Immature natural killer cell (primary cell): ENCODE measurements at regions not wholly inside any gene's neighbourhood (a gene's known extent, or its start where the extent isn't known, plus 50 kb on each side); places are given as distances from the start of the nearest gene placed in this dataset.

ENCODE experiments used
- DNase-seq, 3 donors: peaks; one replicate each; pipeline ENCODE4 v3.0.0; 2022; ENCODE audit warnings: mixed read lengths in 1 of 3
- H3K27ac Mint-ChIP-seq, 6 donors: one replicate each; pipeline ENCODE4 v1.8.0; 2020; ENCODE audit warnings: mixed read lengths in 6 of 6, mild to moderate bottlenecking in 5 of 6, inconsistent platforms in 4 of 6, moderate library complexity in 3 of 6
- H3K27me3 Mint-ChIP-seq, 3 donors: one replicate each; pipeline ENCODE4 v1.8.0; 2020 to 2021; ENCODE audit warnings: low read depth in 3 of 3, mild to moderate bottlenecking in 3 of 3, mixed read lengths in 3 of 3, moderate library complexity in 3 of 3, inconsistent platforms in 1 of 3
- H3K36me3 Mint-ChIP-seq, 3 donors: one replicate each; pipeline ENCODE4 v1.8.0; 2020; ENCODE audit warnings: mixed read lengths in 3 of 3, inconsistent platforms in 2 of 3, mild to moderate bottlenecking in 2 of 3
- H3K4me1 Mint-ChIP-seq, 2 donors: one replicate each; pipeline ENCODE4 v1.8.0; 2020; ENCODE audit warnings: inconsistent platforms in 2 of 2, mild to moderate bottlenecking in 2 of 2, mixed read lengths in 2 of 2, moderate library complexity in 1 of 2
- H3K4me3 Mint-ChIP-seq, 5 donors: one replicate each; pipeline ENCODE4 v1.8.0; 2020; ENCODE audit warnings: mild to moderate bottlenecking in 5 of 5, mixed read lengths in 5 of 5, inconsistent platforms in 3 of 5, moderate library complexity in 3 of 5
- H3K9me3 Mint-ChIP-seq, 6 donors: one replicate each; pipeline ENCODE4 v1.8.0; 2020; ENCODE audit warnings: mild to moderate bottlenecking in 6 of 6, mixed read lengths in 6 of 6, inconsistent platforms in 4 of 6, moderate library complexity in 3 of 6

- no peaks in the 10 kb centered on the region for H3K36me3 Mint-ChIP-seq
- no peak for DNase-seq
- H3K27me3 Mint-ChIP-seq, result no peaks in the 10 kb centered on the region
- H3K4me1 Mint-ChIP-seq, result no peaks in the 10 kb centered on the region
- H3K4me3 Mint-ChIP-seq, result no peak overlapping the region
- H3K9me3 Mint-ChIP-seq, result peaks cover 0 to 54% (median 11%) of the 10 kb centered on the region in 6 donors
- no peak overlapping the region for H3K27ac Mint-ChIP-seq
Measured at GRCh38 chr5:145161391-145161790, 673.8 kb downstream of the PRELID2 start.

- peaks cover 0 to 59% (median 11%) of the 10 kb centered on the region in 6 donors for H3K9me3 Mint-ChIP-seq
- no peak overlapping the region for H3K27ac Mint-ChIP-seq
- DNase-seq, result no peak
- no peak overlapping the region for H3K4me3 Mint-ChIP-seq
- no peaks in the 10 kb centered on the region for H3K36me3 Mint-ChIP-seq
- no peaks in the 10 kb centered on the region for H3K4me1 Mint-ChIP-seq
- H3K27me3 Mint-ChIP-seq, result no peaks in the 10 kb centered on the region
Measured at GRCh38 chr5:145160679-145161078, 674.5 kb downstream of the PRELID2 start.

- no peaks in the 10 kb centered on the region for H3K4me1 Mint-ChIP-seq
- peaks cover 6 to 49% (median 13%) of the 10 kb centered on the region in 6 donors for H3K9me3 Mint-ChIP-seq
- no peaks in the 10 kb centered on the region for H3K36me3 Mint-ChIP-seq
- no peaks in the 10 kb centered on the region for H3K27me3 Mint-ChIP-seq
- H3K27ac Mint-ChIP-seq, result no peak overlapping the region
- DNase-seq, result no peak
- no peak overlapping the region for H3K4me3 Mint-ChIP-seq
Measured at GRCh38 chr5:145158730-145159129, 676.4 kb downstream of the PRELID2 start.

GRCh38 chr5:145157841-145158240 lies 677.3 kb downstream of the PRELID2 start:
- no peak overlapping the region for H3K27ac Mint-ChIP-seq
- no peak for DNase-seq
- H3K36me3 Mint-ChIP-seq, result no peaks in the 10 kb centered on the region
- H3K27me3 Mint-ChIP-seq, result no peaks in the 10 kb centered on the region
- no peak overlapping the region for H3K4me3 Mint-ChIP-seq
- H3K9me3 Mint-ChIP-seq, result peaks cover 6 to 45% (median 13%) of the 10 kb centered on the region in 6 donors
- no peaks in the 10 kb centered on the region for H3K4me1 Mint-ChIP-seq

GRCh38 chr5:145141534-145141933 lies 693.6 kb downstream of the PRELID2 start:
- no peaks in the 10 kb centered on the region for H3K4me1 Mint-ChIP-seq
- H3K9me3 Mint-ChIP-seq, result peaks cover 9 to 40% (median 31%) of the 10 kb centered on the region in 6 donors
- H3K27ac Mint-ChIP-seq, result no peak overlapping the region
- H3K4me3 Mint-ChIP-seq, result no peak overlapping the region
- peaks cover 0 to 1% (median 0%) of the 10 kb centered on the region in 3 donors for H3K27me3 Mint-ChIP-seq
- H3K36me3 Mint-ChIP-seq, result no peaks in the 10 kb centered on the region
- DNase-seq, result no peak

GRCh38 chr5:145130996-145131395 lies 704.1 kb downstream of the PRELID2 start:
- H3K36me3 Mint-ChIP-seq, result no peaks in the 10 kb centered on the region
- no peak for DNase-seq
- no peaks in the 10 kb centered on the region for H3K27me3 Mint-ChIP-seq
- peaks cover 3 to 21% (median 13%) of the 10 kb centered on the region in 6 donors for H3K9me3 Mint-ChIP-seq
- no peak overlapping the region for H3K4me3 Mint-ChIP-seq
- H3K4me1 Mint-ChIP-seq, result no peaks in the 10 kb centered on the region
- H3K27ac Mint-ChIP-seq, result no peak overlapping the region

GRCh38 chr5:145129797-145130196 lies 705.3 kb downstream of the PRELID2 start:
- no peaks in the 10 kb centered on the region for H3K27me3 Mint-ChIP-seq
- no peak overlapping the region for H3K27ac Mint-ChIP-seq
- no peak for DNase-seq
- H3K4me1 Mint-ChIP-seq, result no peaks in the 10 kb centered on the region
- H3K36me3 Mint-ChIP-seq, result no peaks in the 10 kb centered on the region
- peaks cover 2 to 24% (median 12%) of the 10 kb centered on the region in 6 donors for H3K9me3 Mint-ChIP-seq
- no peak overlapping the region for H3K4me3 Mint-ChIP-seq

- H3K36me3 Mint-ChIP-seq, result no peaks in the 10 kb centered on the region
- no peaks in the 10 kb centered on the region for H3K4me1 Mint-ChIP-seq
- H3K27ac Mint-ChIP-seq, result no peak overlapping the region
- no peak for DNase-seq
- H3K27me3 Mint-ChIP-seq, result no peaks in the 10 kb centered on the region
- H3K4me3 Mint-ChIP-seq, result no peak overlapping the region
- peaks cover 5 to 31% (median 15%) of the 10 kb centered on the region in 6 donors for H3K9me3 Mint-ChIP-seq
Measured at GRCh38 chr5:145124806-145125205, 710.3 kb downstream of the PRELID2 start.

- H3K27ac Mint-ChIP-seq, result no peak overlapping the region
- no peak for DNase-seq
- no peaks in the 10 kb centered on the region for H3K36me3 Mint-ChIP-seq
- no peak overlapping the region for H3K4me3 Mint-ChIP-seq
- peaks cover 0 to 27% (median 14%) of the 10 kb centered on the region in 6 donors for H3K9me3 Mint-ChIP-seq
- no peaks in the 10 kb centered on the region for H3K4me1 Mint-ChIP-seq
- H3K27me3 Mint-ChIP-seq, result peaks cover 0 to 3% (median 0%) of the 10 kb centered on the region in 3 donors
Measured at GRCh38 chr5:145118611-145119010, 716.5 kb downstream of the PRELID2 start.

GRCh38 chr5:145118127-145118526 lies 717.0 kb downstream of the PRELID2 start:
- H3K4me1 Mint-ChIP-seq, result no peaks in the 10 kb centered on the region
- no peak overlapping the region for H3K4me3 Mint-ChIP-seq
- H3K27me3 Mint-ChIP-seq, result peaks cover 0 to 3% (median 0%) of the 10 kb centered on the region in 3 donors
- no peak for DNase-seq
- no peaks in the 10 kb centered on the region for H3K36me3 Mint-ChIP-seq
- no peak overlapping the region for H3K27ac Mint-ChIP-seq
- peaks cover 0 to 32% (median 17%) of the 10 kb centered on the region in 6 donors for H3K9me3 Mint-ChIP-seq

GRCh38 chr5:145117285-145117684 lies 717.9 kb downstream of the PRELID2 start:
- no peak overlapping the region for H3K4me3 Mint-ChIP-seq
- no peaks in the 10 kb centered on the region for H3K4me1 Mint-ChIP-seq
- H3K9me3 Mint-ChIP-seq, result peaks cover 0 to 38% (median 16%) of the 10 kb centered on the region in 6 donors

GRCh38 chr5:145111420-145111819 lies 723.7 kb downstream of the PRELID2 start:
- H3K4me1 Mint-ChIP-seq, result no peaks in the 10 kb centered on the region
- no peak overlapping the region for H3K4me3 Mint-ChIP-seq
- no peaks in the 10 kb centered on the region for H3K27me3 Mint-ChIP-seq

More at GRCh38 chr5:145117285-145117684, 717.9 kb downstream of the PRELID2 start:
- no peak overlapping the region for H3K27ac Mint-ChIP-seq
- H3K36me3 Mint-ChIP-seq, result no peaks in the 10 kb centered on the region
- H3K27me3 Mint-ChIP-seq, result peaks cover 0 to 3% (median 0%) of the 10 kb centered on the region in 3 donors
- no peak for DNase-seq

GRCh38 chr5:145110834-145111233 lies 724.3 kb downstream of the PRELID2 start:
- no peak for DNase-seq
- H3K9me3 Mint-ChIP-seq, result peaks cover 18 to 48% (median 23%) of the 10 kb centered on the region in 6 donors
- no peak overlapping the region for H3K4me3 Mint-ChIP-seq
- H3K36me3 Mint-ChIP-seq, result no peaks in the 10 kb centered on the region
- H3K4me1 Mint-ChIP-seq, result no peaks in the 10 kb centered on the region
- H3K27ac Mint-ChIP-seq, result no peak overlapping the region
- no peaks in the 10 kb centered on the region for H3K27me3 Mint-ChIP-seq

More at GRCh38 chr5:145111420-145111819, 723.7 kb downstream of the PRELID2 start:
- peaks cover 16 to 49% (median 25%) of the 10 kb centered on the region in 6 donors for H3K9me3 Mint-ChIP-seq
- no peaks in the 10 kb centered on the region for H3K36me3 Mint-ChIP-seq
- H3K27ac Mint-ChIP-seq, result no peak overlapping the region
- DNase-seq, result no peak

- Mint-ChIP-seq H3K27me3 (no peaks in the 10 kb centered on the region), H3K9me3 (peaks cover 20 to 48% (median 24%) of the 10 kb centered on the region in 6 donors), H3K27ac (no peak overlapping the region), H3K36me3 (no peaks in the 10 kb centered on the region), H3K4me1 (no peaks in the 10 kb centered on the region), H3K4me3 (no peak overlapping the region)
- DNase-seq, result no peak
Measured at GRCh38 chr5:145110181-145110580, 725.0 kb downstream of the PRELID2 start.

- peaks cover 0 to 2% (median 0%) of the 10 kb centered on the region in 3 donors for H3K27me3 Mint-ChIP-seq
- H3K36me3 Mint-ChIP-seq, result no peaks in the 10 kb centered on the region
- no peak for DNase-seq
- H3K27ac Mint-ChIP-seq, result no peak overlapping the region
- H3K4me1 Mint-ChIP-seq, result no peaks in the 10 kb centered on the region
- peaks cover 7 to 26% (median 16%) of the 10 kb centered on the region in 6 donors for H3K9me3 Mint-ChIP-seq
- no peak overlapping the region for H3K4me3 Mint-ChIP-seq
Measured at GRCh38 chr5:145105384-145105783, 729.8 kb downstream of the PRELID2 start.
